ENCODE measurements at regions not wholly inside any gene's neighbourhood (a gene's known extent, or its start where the extent isn't known, plus 50 kb on each side); places are given as distances from the start of the nearest gene placed in this dataset.
"Not testable (repeated sequence)": the region's sequence is repeated elsewhere in the genome, so short reads cannot be mapped to it uniquely, and the experiment has no call there.

GRCh38 chr9:81058782-81059181 is 630.6 kb downstream of the TLE1 start:
- no peak for DNase-seq

- DNase-seq, result no peak
Observed at GRCh38 chr9:81053298-81054025, 635.9 kb downstream of the TLE1 start.

- DNase-seq, result no peak
Observed at GRCh38 chr9:81052846-81053245, 636.5 kb downstream of the TLE1 start.

- no peak for DNase-seq
Observed at GRCh38 chr9:81047280-81047679, 642.1 kb downstream of the TLE1 start.

GRCh38 chr9:81045658-81046057 is 643.7 kb downstream of the TLE1 start:
- DNase-seq, result no peak

GRCh38 chr9:81037889-81038288 is 651.5 kb downstream of the TLE1 start:
- no peak for DNase-seq

- DNase-seq, result no peak
Observed at GRCh38 chr9:81035601-81036000, 653.7 kb downstream of the TLE1 start.

GRCh38 chr9:81035171-81035570 is 654.2 kb downstream of the TLE1 start:
- DNase-seq, result no peak

GRCh38 chr9:81032831-81033230 is 656.5 kb downstream of the TLE1 start:
- DNase-seq, result no peak

GRCh38 chr9:81032030-81032572 is 657.2 kb downstream of the TLE1 start:
- DNase-seq, result no peak

- no peak for DNase-seq
Observed at GRCh38 chr9:81031422-81032029, 657.8 kb downstream of the TLE1 start.

- DNase-seq, result no peak
Observed at GRCh38 chr9:81030027-81030426, 659.3 kb downstream of the TLE1 start.

- no peak for DNase-seq
Observed at GRCh38 chr9:81028504-81028903, 660.8 kb downstream of the TLE1 start.

- DNase-seq, result no peak
Observed at GRCh38 chr9:81022177-81022576, 667.2 kb downstream of the TLE1 start.

GRCh38 chr9:81014945-81015344 is 674.4 kb downstream of the TLE1 start:
- not testable (repeated sequence) for DNase-seq

GRCh38 chr9:81013191-81013590 is 676.2 kb downstream of the TLE1 start:
- not testable (repeated sequence) for DNase-seq

- DNase-seq, result no peak
Observed at GRCh38 chr9:81002906-81003305, 686.4 kb downstream of the TLE1 start.

GRCh38 chr9:81002242-81002641 is 687.1 kb downstream of the TLE1 start:
- no peak for DNase-seq

- no peak for DNase-seq
Observed at GRCh38 chr9:80995759-80996158, 693.6 kb downstream of the TLE1 start.

- DNase-seq, result no peak
Observed at GRCh38 chr9:80994892-80995291, 694.5 kb downstream of the TLE1 start.

- DNase-seq, result not testable (repeated sequence)
Observed at GRCh38 chr9:80985595-80985994, 703.8 kb downstream of the TLE1 start.

GRCh38 chr9:80976403-80976802 is 712.9 kb downstream of the TLE1 start:
- DNase-seq, result no peak

- not testable (repeated sequence) for DNase-seq
Observed at GRCh38 chr9:80970377-80970776, 719.0 kb downstream of the TLE1 start.

- DNase-seq, result no peak
Observed at GRCh38 chr9:80968611-80969010, 720.7 kb downstream of the TLE1 start.

- DNase-seq, result no peak
Observed at GRCh38 chr9:80964914-80965313, 724.4 kb downstream of the TLE1 start.
